ENCODE measurements at regions not wholly inside any gene's neighbourhood (a gene's known extent, or its start where the extent isn't known, plus 50 kb on each side); places are given as distances from the start of the nearest gene placed in this dataset.
A peak's percentile ranks its signal among the peaks of the same experiment; 100 is the strongest.

- FAIRE-seq (no peak), DNase-seq (ENCODE audit: low spot score in 2 of 2) (no peak)
Observed at GRCh38 chr11:30811226-30811755, 225.1 kb upstream of the MPPED2 start.

GRCh38 chr11:30810116-30810515, 224.0 kb upstream of the MPPED2 start:
- no peak for DNase-seq (ENCODE audit: low spot score in 2 of 2)
- no peak for FAIRE-seq

- FAIRE-seq (no peak), DNase-seq (ENCODE audit: low spot score in 2 of 2) (no peak)
Observed at GRCh38 chr11:30801357-30801756, 215.2 kb upstream of the MPPED2 start.

- no peak for DNase-seq (ENCODE audit: low spot score in 2 of 2)
- FAIRE-seq = no peak
Observed at GRCh38 chr11:30800904-30801303, 214.8 kb upstream of the MPPED2 start.

- DNase-seq (ENCODE audit: low spot score in 2 of 2) = no peak
- FAIRE-seq = no peak
Observed at GRCh38 chr11:30798547-30799236, 212.5 kb upstream of the MPPED2 start.

GRCh38 chr11:30789270-30789669, 203.1 kb upstream of the MPPED2 start:
- no peak for DNase-seq (ENCODE audit: low spot score in 2 of 2)
- no peak for FAIRE-seq

- FAIRE-seq (no peak), DNase-seq (ENCODE audit: low spot score in 2 of 2) (no peak)
Observed at GRCh38 chr11:30788849-30789248, 202.7 kb upstream of the MPPED2 start.

- no peak for DNase-seq (ENCODE audit: low spot score in 2 of 2)
- no peak for FAIRE-seq
Observed at GRCh38 chr11:30786256-30787110, 200.3 kb upstream of the MPPED2 start.

- no peak for FAIRE-seq
- no peak for DNase-seq (ENCODE audit: low spot score in 2 of 2)
Observed at GRCh38 chr11:30778596-30778995, 192.4 kb upstream of the MPPED2 start.

- DNase-seq (ENCODE audit: low spot score in 2 of 2) = peak in 1 of 2 donors; percentile 6
Observed at GRCh38 chr11:30775233-30775522, 189.0 kb upstream of the MPPED2 start.

GRCh38 chr11:30774496-30775232, 188.5 kb upstream of the MPPED2 start:
- DNase-seq (ENCODE audit: low spot score in 2 of 2) (no peak), FAIRE-seq (no peak)

More at GRCh38 chr11:30775233-30775522, 189.0 kb upstream of the MPPED2 start:
- FAIRE-seq = no peak

GRCh38 chr11:30772908-30773307, 186.8 kb upstream of the MPPED2 start:
- FAIRE-seq = no peak

GRCh38 chr11:30763951-30764350, 177.8 kb upstream of the MPPED2 start:
- FAIRE-seq = no peak
- no peak for DNase-seq (ENCODE audit: low spot score in 2 of 2)

More at GRCh38 chr11:30772908-30773307, 186.8 kb upstream of the MPPED2 start:
- no peak for DNase-seq (ENCODE audit: low spot score in 2 of 2)

GRCh38 chr11:30762188-30762587, 176.0 kb upstream of the MPPED2 start:
- FAIRE-seq (no peak), DNase-seq (ENCODE audit: low spot score in 2 of 2) (no peak)

- DNase-seq (ENCODE audit: low spot score in 2 of 2) (no peak), FAIRE-seq (no peak)
Observed at GRCh38 chr11:30760345-30760744, 174.2 kb upstream of the MPPED2 start.

- FAIRE-seq = no peak
- DNase-seq (ENCODE audit: low spot score in 2 of 2) = no peak
Observed at GRCh38 chr11:30758946-30759504, 172.9 kb upstream of the MPPED2 start.

- FAIRE-seq (no peak), DNase-seq (ENCODE audit: low spot score in 2 of 2) (no peak)
Observed at GRCh38 chr11:30758518-30758917, 172.4 kb upstream of the MPPED2 start.

- DNase-seq (ENCODE audit: low spot score in 2 of 2) (no peak), FAIRE-seq (no peak)
Observed at GRCh38 chr11:30758012-30758411, 171.9 kb upstream of the MPPED2 start.

GRCh38 chr11:30753994-30754393, 167.8 kb upstream of the MPPED2 start:
- FAIRE-seq (no peak), DNase-seq (ENCODE audit: low spot score in 2 of 2) (no peak)

GRCh38 chr11:30753504-30753903, 167.4 kb upstream of the MPPED2 start:
- FAIRE-seq (no peak), DNase-seq (ENCODE audit: low spot score in 2 of 2) (no peak)

GRCh38 chr11:30749268-30749667, 163.1 kb upstream of the MPPED2 start:
- DNase-seq (ENCODE audit: low spot score in 2 of 2) = no peak
- FAIRE-seq = no peak

Data from frontal cortex (tissue), 3 donors.